BJ (cell line): ENCODE measurements at regions not wholly inside any gene's neighbourhood (a gene's known extent, or its start where the extent isn't known, plus 50 kb on each side); places are given as distances from the start of the nearest gene placed in this dataset.
"Not testable (repeated sequence)": the region's sequence is repeated elsewhere in the genome, so short reads cannot be mapped to it uniquely, and the experiment has no call there.

Experiments
- CTCF ChIA-PET: fragments of 350-600 bp; formaldehyde crosslinking; extraction: SDS; loops from one replicate; lab custom pipeline; 2021; ENCODE audit warnings: antibody characterized with exemption, inconsistent platforms; lab: Yijun Ruan, JAX
- POLR2A ChIA-PET: fragments of 300-600 bp; sonication (Branson Sonifier 250); formaldehyde crosslinking; extraction: SDS; loops from one replicate; lab custom pipeline; 2021; ENCODE audit warnings: antibody characterized with exemption; lab: Charles Lee
- DNase-seq: peaks from one replicate; pipeline ENCODE4 v3.0.0-alpha.2; 2011; ENCODE audit warnings: low read depth
- H3K27me3 ChIP-seq: 2 replicates; pipeline ENCODE4 v1.6.0; 2011; ENCODE audit warnings: low read length; ENCODE audit not compliant: control insufficient read depth, insufficient read depth
- H3K36me3 ChIP-seq: 2 replicates; pipeline ENCODE4 v1.5.1; 2011; ENCODE audit warnings: low read length; ENCODE audit not compliant: control insufficient read depth, insufficient read depth
- H3K4me3 ChIP-seq: 2 replicates; pipeline ENCODE4 v1.5.1; 2011; ENCODE audit warnings: low read depth, mild to moderate bottlenecking, control low read depth, low read length
- TF ChIP-seq, protein P1 (sequence below): IDR thresholded peaks from 2 replicates; pipeline ENCODE4 v1.5.1; 2011; ENCODE audit warnings: low read depth, mild to moderate bottlenecking, control low read depth, inconsistent platforms, low read length, moderate library complexity; ENCODE audit not compliant: insufficient read depth

GRCh38 chr10:21352886-21353285 is 172.6 kb downstream of the SKIDA1 start:
- Histone ChIP-seq H3K27me3 (no peaks in the 10 kb centered on the region), H3K36me3 (no peaks in the 10 kb centered on the region), H3K4me3 (no peak overlapping the region)
- TF ChIP-seq, protein P1, sequence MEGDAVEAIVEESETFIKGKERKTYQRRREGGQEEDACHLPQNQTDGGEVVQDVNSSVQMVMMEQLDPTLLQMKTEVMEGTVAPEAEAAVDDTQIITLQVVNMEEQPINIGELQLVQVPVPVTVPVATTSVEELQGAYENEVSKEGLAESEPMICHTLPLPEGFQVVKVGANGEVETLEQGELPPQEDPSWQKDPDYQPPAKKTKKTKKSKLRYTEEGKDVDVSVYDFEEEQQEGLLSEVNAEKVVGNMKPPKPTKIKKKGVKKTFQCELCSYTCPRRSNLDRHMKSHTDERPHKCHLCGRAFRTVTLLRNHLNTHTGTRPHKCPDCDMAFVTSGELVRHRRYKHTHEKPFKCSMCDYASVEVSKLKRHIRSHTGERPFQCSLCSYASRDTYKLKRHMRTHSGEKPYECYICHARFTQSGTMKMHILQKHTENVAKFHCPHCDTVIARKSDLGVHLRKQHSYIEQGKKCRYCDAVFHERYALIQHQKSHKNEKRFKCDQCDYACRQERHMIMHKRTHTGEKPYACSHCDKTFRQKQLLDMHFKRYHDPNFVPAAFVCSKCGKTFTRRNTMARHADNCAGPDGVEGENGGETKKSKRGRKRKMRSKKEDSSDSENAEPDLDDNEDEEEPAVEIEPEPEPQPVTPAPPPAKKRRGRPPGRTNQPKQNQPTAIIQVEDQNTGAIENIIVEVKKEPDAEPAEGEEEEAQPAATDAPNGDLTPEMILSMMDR, result no peak
- POLR2A ChIA-PET, result interaction anchor here (0.6 kb wide), 1 partner anchor 166 kb away, joined by 6 read pairs; no protein-coding TSS in a partner anchor
- CTCF ChIA-PET, result no interaction called here
- DNase-seq, result no peak

DNA sequence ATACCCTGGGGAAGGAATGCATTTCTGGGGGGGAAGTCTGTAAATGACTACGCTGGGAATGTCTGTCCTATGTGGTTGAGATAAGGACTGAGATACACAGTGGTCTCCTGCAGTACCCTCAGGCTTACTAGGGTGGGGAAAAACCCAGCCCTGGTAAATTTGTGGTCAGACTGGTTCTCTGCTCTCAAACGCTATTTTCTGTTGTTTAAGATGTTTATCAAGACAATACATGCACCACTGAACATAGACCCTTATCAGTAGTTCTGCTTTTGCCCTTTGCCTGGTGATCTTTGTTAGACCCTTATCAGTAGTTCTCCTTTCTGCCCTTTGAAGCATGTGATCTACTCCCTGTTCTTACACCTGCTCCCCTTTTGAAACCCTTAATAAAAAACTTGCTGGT is 173.9 kb downstream of the SKIDA1 start:
- DNase-seq, POLR2A ChIA-PET, H3K36me3 ChIP-seq, CTCF ChIA-PET, H3K27me3 ChIP-seq, H3K4me3 ChIP-seq: not testable (repeated sequence)

DNA sequence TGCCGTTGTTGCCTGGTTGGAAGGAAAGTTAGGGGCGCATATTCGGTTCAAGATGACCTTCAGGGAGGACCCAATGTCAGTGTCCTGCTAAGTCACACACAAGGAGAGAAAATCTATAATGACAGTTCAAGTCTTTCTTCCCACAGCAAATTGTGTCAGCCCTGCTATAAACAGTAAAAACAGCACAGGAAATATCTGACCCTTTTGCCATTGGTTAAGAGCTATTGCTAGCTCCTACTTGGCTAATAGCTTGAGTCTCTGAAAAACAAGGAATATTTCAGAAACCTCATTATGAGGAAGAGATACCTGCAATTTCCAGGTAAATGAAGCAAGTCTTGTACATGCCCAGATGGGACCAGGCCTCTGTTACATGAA is 175.6 kb downstream of the SKIDA1 start:
- no peak for DNase-seq
- Histone ChIP-seq H3K4me3 (no peak overlapping the region), H3K36me3 (no peaks in the 10 kb centered on the region), H3K27me3 (no peaks in the 10 kb centered on the region)
- CTCF ChIA-PET, result interaction anchor here (0.9 kb wide), 1 partner anchor 9 kb away, joined by 4 read pairs; no protein-coding TSS in a partner anchor
- TF ChIP-seq, protein P1, result no peak
- POLR2A ChIA-PET, result no interaction called here

DNA sequence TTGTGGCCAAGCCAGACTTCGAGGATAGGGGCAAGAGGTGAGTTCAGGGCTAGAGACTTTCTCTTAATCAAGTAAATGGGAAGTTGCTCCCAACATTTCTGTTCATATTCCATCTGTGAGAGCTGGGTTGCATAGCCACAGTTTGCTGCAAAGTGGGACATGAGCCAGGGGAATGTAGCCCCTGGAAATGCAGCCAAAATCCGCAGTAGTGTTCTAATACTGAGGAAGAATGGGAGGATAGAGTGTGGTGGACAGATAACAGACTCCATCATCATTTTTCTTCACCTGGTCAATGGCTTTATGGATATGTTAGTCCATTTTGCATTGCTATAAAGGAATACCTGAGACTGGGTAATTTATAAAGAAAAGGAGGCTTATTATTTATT is 177.7 kb downstream of the SKIDA1 start:
- CTCF ChIA-PET, result no interaction called here
- POLR2A ChIA-PET, result no interaction called here
- DNase-seq, result no peak
- Histone ChIP-seq H3K36me3 (no peaks in the 10 kb centered on the region), H3K27me3 (no peaks in the 10 kb centered on the region), H3K4me3 (no peak overlapping the region)
- TF ChIP-seq, protein P1, result no peak

- ChIA-PET CTCF (no interaction called here), POLR2A (no interaction called here)
- H3K27me3 ChIP-seq, result no peaks in the 10 kb centered on the region
- H3K36me3 ChIP-seq, result no peaks in the 10 kb centered on the region
- TF ChIP-seq, protein P1, result no peak
- DNase-seq, result no peak
- H3K4me3 ChIP-seq, result no peak overlapping the region
These were observed 178.3 kb downstream of the SKIDA1 start for GRCh38 chr10:21347043-21347784.

- DNase-seq, result no peak
- ChIA-PET POLR2A (no interaction called here), CTCF (no interaction called here)
- TF ChIP-seq, protein P1, result no peak
- no peak overlapping the region for H3K4me3 ChIP-seq
- H3K36me3 ChIP-seq, result no peaks in the 10 kb centered on the region
- no peaks in the 10 kb centered on the region for H3K27me3 ChIP-seq
These were observed 182.4 kb downstream of the SKIDA1 start for GRCh38 chr10:21343087-21343486.

GRCh38 chr10:21342499-21342898 is 183.0 kb downstream of the SKIDA1 start:
- H3K36me3 ChIP-seq, DNase-seq, H3K27me3 ChIP-seq, POLR2A ChIA-PET, CTCF ChIA-PET, H3K4me3 ChIP-seq: not testable (repeated sequence)
